Astrocyte of the cerebellum (primary cell): ENCODE measurements at regions not wholly inside any gene's neighbourhood (a gene's known extent, or its start where the extent isn't known, plus 50 kb on each side); places are given as distances from the start of the nearest gene placed in this dataset.

Source experiments
- DNase-seq: peaks from one replicate; pipeline ENCODE4 v3.0.0-alpha.2; 2011; ENCODE audit warnings: low read depth
- H3K4me3 ChIP-seq: 2 replicates; pipeline ENCODE4 v1.5.1; 2011; ENCODE audit warnings: mild to moderate bottlenecking, low read depth, low read length, moderate library complexity
- in situ Hi-C: cut with HindIII; loops from 2 replicates; pipeline ENCODE4 v1.10.0; 2017; ENCODE audit warnings: low sequenced_read_pairs
- TF ChIP-seq, protein P1 (sequence below): IDR thresholded peaks from 2 replicates; pipeline ENCODE4 v1.5.1; 2012; ENCODE audit warnings: low read length, low read depth, moderate library complexity, mild to moderate bottlenecking; ENCODE audit errors: missing control alignments

DNA sequence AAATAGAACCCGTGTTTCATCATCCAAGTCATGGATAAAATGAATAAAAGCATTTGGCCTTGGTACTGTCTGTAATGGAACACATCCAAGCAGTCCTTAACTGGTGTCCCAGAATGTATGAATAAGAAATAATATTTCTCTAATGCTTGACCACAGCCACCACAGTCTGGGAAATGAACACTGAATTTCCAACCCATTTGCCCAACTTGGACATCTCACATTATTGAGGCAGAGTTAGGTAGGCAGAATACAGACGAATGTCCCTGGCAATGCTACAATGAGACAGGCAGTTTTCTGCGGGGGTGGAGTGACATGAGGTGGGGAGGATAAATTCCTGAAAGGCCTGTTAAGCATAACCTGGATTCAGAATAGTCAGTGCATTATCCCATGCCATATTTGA lies 245.7 kb downstream of the ZIC1 start:
- in situ Hi-C loops, result no loop called here
- TF ChIP-seq, protein P1, sequence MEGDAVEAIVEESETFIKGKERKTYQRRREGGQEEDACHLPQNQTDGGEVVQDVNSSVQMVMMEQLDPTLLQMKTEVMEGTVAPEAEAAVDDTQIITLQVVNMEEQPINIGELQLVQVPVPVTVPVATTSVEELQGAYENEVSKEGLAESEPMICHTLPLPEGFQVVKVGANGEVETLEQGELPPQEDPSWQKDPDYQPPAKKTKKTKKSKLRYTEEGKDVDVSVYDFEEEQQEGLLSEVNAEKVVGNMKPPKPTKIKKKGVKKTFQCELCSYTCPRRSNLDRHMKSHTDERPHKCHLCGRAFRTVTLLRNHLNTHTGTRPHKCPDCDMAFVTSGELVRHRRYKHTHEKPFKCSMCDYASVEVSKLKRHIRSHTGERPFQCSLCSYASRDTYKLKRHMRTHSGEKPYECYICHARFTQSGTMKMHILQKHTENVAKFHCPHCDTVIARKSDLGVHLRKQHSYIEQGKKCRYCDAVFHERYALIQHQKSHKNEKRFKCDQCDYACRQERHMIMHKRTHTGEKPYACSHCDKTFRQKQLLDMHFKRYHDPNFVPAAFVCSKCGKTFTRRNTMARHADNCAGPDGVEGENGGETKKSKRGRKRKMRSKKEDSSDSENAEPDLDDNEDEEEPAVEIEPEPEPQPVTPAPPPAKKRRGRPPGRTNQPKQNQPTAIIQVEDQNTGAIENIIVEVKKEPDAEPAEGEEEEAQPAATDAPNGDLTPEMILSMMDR, result no peak

DNA sequence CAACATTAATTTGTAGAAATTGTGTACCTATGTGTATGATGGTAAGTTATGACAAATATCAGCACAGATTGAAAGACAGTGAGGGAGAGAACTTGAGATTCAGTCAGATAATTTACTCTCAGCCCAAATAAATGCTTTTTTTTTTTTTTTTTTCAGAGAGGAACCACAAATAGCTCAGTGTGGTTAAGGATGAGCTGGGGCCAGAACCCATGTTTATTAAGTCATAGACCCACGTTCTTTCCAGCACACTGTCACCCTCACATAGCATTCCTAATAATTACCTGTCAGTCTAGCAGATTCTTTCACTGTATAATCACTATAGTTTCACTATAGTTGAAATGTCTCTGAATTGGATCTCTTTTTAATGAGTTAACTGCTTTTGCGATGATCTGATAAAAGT lies 246.1 kb downstream of the ZIC1 start:
- in situ Hi-C loops, result no loop called here
- DNase-seq, result peak; percentile 58
- TF ChIP-seq, protein P1, result no peak
- H3K4me3 ChIP-seq, result no peak overlapping the region

More for the DNA sequence above, 245.7 kb downstream of the ZIC1 start:
- H3K4me3 ChIP-seq, result no peak overlapping the region
- DNase-seq, result peak; percentile 70

DNA sequence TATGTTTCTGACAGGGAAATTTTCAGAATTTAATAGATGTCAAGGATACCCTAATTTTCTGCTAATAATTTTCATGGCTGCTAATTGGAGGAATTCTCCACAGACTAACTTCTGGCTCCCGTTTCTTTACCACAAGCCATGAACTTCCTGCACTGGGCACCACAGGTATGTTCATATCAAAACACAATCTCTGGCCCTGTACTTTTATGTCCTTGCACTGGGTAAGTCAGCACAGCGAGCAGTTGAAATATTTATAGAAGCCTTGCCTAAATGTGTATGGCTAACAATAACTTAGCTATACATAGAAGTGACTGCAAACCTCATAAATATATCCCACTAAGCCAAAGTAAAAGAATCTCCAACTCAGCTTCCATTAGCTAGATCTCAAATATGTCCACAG lies 246.9 kb downstream of the ZIC1 start:
- TF ChIP-seq, protein P1, result no peak
- in situ Hi-C loops, result no loop called here
- peak; percentile 43 for DNase-seq
- no peak overlapping the region for H3K4me3 ChIP-seq

DNA sequence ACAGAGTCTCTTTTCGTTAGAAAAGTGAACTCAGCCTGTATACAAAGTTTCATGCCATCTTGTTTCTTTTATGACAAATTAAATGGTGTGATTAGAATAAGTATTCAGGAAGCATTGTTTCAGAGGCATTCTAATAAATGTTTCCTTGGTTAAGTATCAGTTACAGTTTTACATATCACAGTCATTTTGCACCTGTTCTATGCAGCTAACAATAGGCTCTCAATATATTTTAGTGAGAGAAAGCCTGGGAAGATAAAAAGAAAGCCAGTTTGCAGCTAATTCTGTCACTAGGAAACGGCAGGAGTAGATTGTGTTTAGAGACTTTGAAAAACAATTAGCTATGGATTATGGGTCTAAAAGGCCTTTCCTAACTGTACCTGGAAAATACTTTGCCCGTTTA lies 252.8 kb downstream of the ZIC1 start:
- TF ChIP-seq, protein P1, result no peak
- DNase-seq, result no peak
- in situ Hi-C loops, result no loop called here
- no peak overlapping the region for H3K4me3 ChIP-seq

DNA sequence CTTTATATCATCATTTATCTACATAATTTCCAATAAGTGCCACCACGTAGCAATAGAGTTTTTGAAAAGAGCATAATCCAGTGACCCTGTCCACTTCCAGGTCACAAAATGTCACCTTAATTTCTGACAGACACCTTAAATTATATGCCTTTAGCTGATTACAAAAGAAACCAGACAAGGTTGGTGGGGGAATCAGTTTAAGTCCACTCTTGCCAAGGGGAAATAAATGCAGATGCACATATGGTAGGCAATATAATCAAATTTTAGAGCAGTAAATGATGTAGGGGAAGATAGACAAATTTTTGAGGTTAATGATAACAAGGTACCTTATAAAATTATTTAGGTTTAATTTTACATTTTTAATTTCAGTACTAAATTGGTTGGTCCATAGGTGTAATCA lies 253.5 kb downstream of the ZIC1 start:
- TF ChIP-seq, protein P1, result no peak
- DNase-seq, result no peak
- in situ Hi-C loops, result no loop called here
- no peak overlapping the region for H3K4me3 ChIP-seq

DNA sequence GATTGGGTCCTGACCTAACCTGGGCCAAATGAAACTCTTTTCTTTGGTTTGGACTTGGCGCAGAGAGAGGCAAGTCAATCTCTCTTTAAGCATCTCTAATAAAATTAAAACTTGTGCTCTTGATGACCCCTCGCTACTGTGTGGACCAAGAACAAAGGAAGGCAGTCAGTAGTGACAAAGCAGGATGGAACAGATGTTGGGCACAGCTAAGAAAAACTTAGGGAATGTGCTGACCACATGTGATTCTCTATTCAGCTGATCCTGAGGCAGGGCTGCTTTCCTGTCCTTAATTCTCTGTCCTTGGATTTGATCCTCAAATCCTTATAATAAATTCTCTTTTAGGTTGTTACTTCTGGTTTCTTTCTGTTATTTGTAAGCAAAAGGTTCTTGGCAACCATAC lies 259.9 kb downstream of the ZIC1 start:
- in situ Hi-C loops, result no loop called here
- no peak for DNase-seq
- TF ChIP-seq, protein P1, result no peak
- no peak overlapping the region for H3K4me3 ChIP-seq

DNA sequence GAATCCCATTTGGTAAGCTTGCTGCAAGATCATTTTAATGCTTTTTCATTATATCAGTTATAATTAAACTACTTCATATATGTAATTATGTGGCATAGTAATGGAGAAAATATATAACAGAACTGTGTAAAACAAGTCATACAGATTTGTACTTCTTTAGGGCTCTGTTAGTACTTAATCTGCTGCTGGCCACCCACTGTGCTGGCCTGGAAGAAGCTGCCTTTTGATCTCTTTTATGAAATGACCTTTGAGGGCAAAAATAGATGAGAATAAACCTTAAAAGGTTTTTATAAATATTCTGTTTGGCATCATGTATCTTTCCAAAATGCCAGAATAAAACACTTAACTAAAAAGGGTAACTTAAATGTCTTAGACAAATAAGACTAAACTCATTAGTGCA lies 262.9 kb downstream of the ZIC1 start:
- H3K4me3 ChIP-seq, result no peak overlapping the region
- in situ Hi-C loops, result no loop called here
- TF ChIP-seq, protein P1, result no peak
- no peak for DNase-seq
